CD4-positive, alpha-beta T cell treated with Interferon alpha-2 for 1 hour (primary cell): ENCODE measurements at regions not wholly inside any gene's neighbourhood (a gene's known extent, or its start where the extent isn't known, plus 50 kb on each side); places are given as distances from the start of the nearest gene placed in this dataset.

Source experiments
- DNase-seq, 2 donors: peaks; one replicate each; pipeline ENCODE4 v3.0.0-alpha.2; 2020 to 2022

DNA sequence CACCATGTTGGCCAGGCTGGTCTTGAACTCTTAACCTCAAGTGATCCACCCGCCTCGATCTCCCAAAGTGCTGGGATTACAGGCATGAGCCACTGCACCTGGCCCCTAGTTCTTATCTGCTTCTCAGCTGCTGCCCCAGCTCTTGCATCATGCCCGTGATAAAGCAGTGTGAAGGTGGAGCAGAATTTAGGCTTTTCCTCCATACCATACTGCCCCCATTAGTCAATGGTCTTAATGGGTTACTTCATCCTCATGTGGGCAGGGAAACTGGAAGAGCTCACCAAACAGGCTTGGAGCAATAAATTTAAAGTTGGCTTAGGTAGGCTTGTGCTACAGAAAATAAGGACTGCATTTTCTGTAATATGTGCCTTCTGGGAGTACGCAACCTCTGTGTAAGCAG, 636.9 kb upstream of the BOD1L1 start:
- DNase-seq = no peak

DNA sequence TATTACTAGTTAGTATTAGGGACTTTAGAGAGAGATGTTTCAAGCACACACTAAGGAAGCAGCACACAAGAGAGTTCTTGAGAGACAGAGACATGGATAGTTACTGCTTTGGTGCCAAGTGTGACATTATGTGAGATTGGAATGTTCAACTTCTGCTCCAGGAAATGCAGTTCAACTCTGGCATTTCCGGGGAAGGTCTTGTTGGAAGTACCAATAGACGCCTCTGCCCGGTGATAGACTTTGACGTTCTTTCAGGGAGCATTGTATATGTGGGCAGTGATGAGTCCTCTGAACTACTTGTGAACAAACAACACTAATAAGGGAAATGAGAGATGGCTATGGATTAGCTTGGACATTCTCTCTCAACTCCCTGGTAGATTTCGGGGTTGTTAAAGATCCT, 638.1 kb upstream of the BOD1L1 start:
- no peak for DNase-seq

DNA sequence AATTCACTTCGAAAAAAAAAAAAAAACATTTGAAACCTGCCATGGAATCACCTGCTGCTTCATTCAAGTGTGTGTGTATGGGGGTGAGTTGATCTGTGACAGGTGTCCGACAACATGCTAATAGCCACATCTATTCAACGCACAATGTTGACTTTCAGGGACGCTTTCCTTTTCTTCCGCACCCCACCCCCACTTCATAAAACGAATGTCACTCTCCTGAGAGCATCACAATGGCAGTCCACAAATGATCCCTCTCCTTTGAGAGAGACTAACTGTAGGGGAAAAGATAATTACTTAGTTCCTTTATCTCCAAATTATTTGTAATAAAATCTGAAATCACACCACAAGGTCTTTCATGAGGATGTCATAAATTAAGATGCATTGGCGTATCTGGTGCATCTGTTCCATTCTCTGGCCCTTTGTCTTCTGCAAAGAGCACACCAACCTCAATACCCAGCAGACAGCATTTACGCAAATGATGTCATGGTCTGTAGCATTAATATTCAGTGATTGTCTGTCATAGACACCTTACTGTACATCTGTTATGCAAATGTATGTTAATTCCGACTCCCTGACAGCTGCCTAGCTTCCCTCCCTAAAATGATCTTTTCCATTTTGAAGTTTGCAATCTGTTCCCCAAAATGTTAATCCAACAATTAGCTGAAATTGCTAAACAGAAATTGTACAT, 640.0 kb upstream of the BOD1L1 start:
- no peak for DNase-seq

DNA sequence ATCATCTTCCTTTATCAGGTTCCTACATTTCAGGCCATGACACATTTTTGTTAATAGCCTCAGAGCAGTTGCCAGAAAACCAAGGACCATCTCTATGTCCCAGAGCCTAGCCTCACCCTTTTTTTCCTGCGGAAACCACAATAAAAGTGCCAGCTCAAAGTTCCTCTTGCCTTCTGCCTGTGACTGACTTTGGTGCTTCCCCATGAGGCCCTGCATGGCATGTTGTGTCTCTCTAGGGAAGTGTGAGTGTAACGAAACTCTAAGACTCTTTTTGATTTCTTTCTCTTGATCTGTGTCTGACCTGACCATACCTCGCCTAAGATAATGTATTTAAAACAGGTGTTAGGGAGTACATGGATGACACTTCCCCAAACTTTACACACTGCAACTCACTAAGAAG, 642.3 kb upstream of the BOD1L1 start:
- DNase-seq = peak; percentile 3 to 32

DNA sequence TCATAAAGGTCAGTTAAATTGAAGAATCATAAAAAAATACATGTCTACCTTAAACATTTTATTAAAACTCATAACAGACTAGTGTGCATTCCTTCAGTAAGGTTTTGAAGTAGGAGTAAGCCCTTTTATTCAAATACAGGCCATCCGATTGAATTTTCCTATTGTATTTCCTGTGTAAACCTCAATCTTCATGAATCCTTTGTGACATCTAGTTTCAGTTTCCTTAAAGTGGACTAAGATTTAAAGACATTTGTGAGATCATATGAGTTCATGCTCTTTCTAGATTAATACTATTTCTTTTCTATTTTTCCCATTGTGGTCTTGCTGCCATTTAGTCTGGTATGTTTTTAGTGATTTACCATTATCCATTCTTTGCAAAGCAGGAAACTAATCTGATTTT, 644.7 kb upstream of the BOD1L1 start:
- no peak for DNase-seq

DNA sequence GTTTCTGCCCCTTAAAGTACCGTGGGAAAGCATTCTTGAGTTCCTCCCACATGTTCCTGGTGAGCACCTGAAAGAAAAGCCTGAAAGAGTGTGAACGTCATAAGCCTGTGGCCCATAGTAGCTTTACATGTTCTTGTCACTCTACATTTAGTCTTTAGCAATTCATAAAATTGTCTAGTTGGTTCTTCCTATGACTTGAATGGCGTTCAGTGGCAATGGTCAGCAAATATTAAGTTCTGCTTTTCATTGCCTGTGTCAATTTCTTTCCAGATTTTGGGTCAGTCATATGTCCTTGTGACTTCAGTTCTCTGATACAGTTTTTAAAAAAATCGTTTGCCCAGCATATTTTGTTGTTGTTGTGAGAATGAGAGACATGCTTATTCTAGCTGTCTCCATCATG, 650.0 kb upstream of the BOD1L1 start:
- DNase-seq = no peak

DNA sequence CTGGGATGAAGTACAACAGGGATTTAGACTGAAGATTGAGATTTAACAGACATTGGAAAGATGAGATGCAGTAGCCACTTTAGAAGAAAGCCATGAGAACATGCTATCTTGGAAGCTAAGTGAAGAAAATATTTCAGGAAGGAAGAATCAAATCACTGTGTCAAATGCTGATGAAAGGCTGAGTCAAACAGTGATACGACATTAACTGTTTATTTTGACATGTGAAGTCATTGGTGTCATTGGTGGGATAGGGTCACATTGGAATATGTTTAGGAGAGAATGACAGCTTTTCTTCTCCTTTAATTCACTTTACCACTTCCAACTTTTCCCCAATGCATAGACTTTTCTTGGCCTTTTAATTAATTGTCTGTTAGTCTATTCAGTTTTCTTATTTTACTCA, 653.0 kb upstream of the BOD1L1 start:
- DNase-seq = no peak

DNA sequence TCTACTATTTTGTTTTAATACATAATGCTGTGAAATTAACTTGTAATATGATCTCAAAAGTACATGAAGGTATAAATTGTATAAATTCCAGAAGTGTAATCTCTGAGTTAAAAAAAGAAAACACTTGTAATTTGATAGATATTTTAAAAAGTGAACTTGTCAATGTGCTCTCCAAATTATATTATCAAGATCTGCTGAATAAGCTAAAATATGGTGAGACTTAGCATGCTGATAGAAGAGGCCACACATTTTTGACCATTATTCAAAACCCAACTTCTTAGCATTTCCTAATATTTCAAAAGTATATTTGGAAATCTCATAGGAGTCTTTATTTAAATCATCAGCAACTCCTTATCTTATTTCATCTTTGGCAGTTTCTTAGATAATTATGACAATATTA, 657.1 kb upstream of the BOD1L1 start:
- no peak for DNase-seq

DNA sequence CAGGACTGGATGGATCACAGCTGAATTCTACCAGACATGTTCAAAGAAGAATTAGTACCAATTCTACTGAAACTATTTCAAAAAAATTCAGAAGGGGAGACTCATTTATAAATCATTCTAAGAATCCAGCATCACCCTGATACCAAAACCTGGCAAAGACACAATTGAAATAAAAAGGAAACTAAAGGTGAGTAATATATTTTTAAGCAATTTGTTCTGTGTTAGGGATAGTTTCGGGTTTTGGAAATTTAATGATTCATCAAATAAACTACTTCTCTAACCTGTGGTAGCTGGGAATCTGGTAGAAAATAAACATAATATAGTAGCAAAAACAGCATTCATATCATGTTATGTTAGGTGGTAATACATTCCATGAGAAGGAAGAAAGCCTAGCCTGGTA, 662.2 kb upstream of the BOD1L1 start:
- DNase-seq = no peak

DNA sequence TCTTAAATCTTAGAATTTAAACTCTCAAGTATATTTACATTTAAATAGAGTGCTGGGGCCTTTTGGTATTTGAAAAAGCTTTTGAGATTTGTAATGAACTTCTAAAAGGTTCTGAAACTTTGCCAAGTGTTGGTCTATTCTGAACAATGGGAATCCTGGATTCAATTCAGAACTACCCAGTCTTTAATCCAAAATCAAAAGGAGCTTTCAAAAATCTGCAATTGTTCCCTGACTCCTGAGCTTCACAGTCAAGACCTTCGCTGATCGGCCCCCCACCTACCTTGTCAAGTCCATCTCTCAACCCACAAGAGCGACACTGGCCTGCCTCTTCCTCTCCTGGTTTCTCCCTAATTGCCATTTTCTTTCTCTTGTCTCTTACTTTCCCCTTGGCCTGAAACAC, 666.1 kb upstream of the BOD1L1 start:
- DNase-seq = no peak

DNA sequence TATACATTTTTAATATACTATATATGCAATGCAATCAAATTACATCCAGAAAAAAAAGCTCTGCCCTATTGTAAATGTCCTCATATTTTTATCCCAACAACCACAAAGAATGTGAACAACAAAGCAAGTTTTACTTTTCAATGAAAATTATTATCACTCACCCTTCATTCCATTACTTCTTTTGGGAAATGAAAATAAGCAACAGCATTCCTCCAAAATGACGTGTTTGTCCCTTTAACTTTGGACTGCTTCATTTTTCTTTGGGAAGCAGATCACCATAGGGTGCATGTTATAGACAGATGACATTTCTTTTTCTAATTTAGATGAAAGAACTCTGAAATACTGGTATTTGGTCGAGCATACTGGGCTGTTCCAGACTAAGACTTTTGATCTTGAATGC, 667.1 kb upstream of the BOD1L1 start:
- no peak for DNase-seq

DNA sequence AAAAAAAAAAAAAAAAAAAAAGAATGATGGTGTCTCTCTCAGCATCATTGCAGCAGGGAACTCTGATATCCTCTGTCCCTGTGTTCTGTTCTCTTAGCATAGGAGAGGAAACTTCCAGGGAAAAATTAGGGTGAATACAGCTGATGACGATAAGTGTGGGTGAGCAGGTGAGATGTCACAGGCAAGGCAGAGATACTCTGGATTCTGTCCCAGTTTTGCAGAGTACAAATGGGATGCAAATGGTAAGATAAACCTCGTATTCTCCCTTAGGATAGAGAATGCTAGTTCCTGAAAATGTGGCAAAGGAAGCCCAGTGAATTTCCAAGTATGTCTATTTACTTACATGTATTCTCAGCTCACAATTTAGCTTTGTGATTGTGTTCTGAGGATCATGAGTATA, 671.6 kb upstream of the BOD1L1 start:
- DNase-seq = no peak

DNA sequence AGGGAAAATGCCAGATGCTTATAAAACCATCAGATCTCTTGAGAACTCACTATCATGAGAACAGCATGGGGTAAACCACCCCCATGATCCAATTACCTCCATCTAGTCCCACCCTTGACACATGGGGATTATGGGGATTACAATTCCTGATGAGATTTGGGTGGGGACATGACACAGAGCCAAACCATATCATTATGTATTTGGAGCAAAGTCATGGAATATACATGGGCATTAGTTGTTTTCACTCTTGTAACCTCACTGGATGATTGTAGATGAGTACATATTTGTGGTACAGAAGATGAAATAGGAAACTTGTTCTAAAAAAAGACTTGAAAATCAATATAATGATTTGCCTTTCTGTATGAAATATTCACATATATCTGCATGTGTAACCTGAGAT, 674.5 kb upstream of the BOD1L1 start:
- no peak for DNase-seq

DNA sequence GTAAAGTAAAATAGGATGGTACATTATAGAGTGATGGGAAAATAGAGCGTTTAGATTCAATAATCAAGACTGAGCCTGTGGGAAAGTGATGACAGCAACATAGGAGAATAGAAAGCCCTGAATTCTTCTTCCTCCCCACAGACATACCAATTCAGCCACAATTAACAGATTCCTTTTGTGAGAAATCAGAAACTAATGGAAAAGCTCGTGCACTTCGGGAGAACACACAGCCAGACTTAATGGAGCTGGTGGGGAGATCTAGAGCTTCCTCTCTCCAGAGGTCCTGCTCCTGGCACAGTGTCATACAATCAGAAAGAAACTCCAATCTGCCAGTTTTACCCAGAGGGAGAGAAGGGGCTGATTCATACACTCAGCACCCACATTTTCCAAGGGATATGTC, 676.3 kb upstream of the BOD1L1 start:
- no peak for DNase-seq

DNA sequence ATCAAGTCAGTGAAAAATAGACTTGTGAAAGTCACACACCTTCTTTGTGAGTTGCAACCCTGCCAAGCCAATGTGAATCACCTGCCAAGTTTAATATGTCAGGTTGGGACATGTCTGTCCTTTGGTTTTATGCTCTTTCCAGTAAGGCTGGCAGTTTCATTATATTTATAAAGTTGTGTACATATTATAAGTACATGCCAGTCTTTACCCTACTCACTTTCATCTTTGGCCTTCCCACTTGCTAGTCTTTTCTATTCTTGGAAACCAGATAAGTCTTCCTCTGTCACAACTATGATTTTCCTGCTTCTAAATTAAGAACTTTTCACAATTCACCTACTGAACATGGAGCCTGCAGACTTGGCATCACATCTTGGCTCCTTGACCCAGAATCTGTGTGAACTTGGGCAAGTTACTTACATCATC, 680.7 kb upstream of the BOD1L1 start:
- no peak for DNase-seq

DNA sequence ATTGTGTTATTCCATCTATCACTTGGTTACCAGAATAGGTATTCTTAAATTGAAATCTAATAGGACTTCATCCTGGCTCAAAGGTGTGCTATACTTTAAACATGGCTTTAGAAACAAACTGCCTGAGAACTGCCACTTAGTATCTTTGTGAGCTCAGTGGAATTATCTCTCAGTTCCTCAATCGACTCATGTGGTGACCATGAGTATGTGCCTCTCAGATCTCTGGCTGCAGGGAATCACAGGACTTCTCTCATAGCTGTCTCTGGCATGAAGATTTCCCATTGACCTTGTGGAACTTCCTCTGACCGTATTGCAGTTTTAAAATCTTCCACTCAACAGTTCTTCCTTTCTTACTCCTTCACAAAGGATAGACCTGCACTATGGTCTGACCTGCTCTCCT, 681.9 kb upstream of the BOD1L1 start:
- DNase-seq = no peak

DNA sequence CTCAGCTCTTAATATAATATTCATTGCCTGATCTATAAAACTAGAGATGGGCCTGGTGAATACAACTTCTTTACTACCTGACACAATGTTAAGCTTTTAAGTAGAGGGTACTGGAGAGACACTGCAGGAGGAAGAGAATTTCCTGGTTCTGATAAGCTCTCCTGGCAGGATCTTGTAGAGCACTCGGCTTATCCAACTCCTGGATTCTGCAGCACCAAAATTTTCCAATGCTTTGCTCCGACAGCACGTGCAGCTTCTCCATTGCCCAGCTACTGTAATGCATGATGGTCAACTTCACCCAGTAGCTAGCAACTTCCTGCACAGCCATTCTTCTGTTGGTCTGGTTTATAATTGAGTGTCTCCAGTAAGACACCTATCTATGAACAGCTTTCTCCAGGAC, 686.2 kb upstream of the BOD1L1 start:
- no peak for DNase-seq

DNA sequence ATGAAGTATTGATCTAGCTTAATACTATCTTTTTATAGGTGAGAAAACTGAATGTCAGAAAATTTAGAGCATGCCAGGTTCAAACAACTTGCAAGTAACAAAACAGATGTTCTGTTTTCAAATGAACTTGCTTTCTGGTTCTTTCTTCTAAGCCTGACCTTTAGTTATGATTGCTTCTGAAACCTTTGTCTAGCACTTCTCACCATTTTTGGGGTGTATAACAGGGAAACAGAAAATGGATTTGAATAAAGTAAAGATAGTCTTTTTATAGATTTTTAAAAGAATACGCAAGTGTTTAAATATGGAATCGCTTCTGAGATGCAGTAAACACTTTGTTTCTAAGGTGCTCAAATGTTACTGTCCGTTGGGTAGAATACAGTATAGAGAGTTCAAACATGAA, 687.2 kb upstream of the CPEB2 start:
- no peak for DNase-seq

DNA sequence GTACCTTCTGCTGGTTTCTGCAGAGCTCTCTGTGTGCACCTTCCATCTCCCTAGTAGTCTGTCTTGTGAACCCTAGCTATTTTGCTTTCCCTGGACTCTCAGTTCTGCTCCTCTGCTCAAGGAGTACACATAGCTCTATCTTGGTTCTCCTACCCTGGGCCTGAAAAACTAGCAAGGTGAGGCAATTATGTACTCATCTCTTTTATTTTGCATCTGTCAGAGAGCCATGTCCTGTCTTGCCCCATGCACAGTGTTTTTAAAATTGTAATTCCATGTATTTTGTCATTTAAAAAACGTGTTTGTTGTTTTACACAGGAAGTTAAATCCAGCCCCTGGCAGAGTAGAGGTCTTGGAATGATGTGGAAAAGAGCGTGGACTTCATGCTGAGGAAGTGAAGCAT, 684.9 kb upstream of the CPEB2 start:
- no peak for DNase-seq

DNA sequence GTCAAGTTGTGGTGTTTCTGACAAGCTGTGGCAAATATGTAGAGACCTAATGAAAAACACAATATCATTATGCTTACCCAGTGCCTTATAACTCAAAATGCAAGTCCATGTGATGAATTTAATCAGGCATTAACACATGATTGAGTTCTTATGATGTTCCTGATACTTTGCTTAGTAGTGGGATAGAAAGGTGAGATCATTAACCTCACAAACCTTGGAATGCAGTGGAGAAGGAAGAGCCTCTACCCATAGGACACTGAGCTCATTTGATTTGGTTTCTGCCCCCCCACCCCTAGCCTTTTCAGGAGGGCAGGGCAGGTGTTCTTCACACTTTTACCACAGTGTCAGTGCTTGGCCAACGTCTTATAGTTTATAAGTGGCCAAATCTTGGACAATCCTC, 683.6 kb upstream of the CPEB2 start:
- DNase-seq = no peak

DNA sequence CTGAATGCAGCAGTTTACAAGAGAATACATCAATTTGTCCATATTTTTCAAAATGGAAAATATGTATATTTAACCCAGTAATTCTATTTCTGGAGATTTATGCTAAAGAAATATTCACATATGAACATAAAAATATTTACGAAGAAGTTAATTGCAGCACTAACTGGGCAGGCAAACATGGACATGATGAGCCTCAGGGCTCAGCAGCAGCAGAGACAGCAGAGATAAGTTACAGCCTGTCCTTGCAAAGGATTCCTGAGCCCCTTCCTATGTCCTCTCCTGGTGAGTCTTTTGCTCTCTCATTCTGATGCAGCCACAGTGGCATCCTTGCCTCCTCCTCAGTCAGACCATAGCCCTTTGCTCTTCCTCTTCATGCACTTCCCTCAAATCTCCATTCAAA, 680.6 kb upstream of the CPEB2 start:
- no peak for DNase-seq

DNA sequence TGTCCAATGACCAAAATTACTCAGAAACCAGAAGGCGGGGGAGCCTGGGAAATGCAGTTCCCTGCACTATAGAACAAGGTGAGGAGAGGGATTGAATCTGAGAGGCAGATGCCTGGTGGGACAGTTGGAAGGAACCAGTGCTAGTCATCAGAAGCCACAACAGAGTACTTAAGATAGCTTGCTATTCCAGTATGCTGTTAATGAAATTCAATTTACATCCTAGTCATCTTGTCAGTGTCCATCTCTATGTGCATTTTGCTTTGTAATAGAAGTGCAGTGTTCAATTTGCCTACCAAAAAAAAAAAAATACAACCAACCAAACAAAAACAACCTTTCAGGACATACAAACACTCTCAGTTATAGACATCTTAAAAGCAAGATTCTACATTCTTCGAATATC, 679.1 kb upstream of the CPEB2 start:
- no peak for DNase-seq

DNA sequence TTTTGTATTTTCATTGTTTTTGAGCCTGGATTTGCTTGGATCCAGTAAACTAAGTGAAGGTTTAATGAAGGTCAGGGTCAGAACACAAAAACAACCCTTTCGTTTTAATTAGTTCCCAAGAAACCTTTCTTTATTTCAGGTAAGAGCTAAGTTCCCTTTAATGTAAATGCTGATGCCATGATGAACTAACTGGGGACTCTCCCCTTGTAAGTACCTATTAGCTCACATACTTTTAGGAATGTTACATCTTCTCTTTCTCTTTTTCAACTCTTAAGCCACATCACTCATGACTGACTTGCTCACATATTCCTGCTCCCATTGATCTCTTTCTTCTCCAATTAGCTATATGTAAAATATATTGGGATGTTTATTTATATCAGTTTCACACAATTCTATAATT, 673.1 kb upstream of the CPEB2 start:
- no peak for DNase-seq

DNA sequence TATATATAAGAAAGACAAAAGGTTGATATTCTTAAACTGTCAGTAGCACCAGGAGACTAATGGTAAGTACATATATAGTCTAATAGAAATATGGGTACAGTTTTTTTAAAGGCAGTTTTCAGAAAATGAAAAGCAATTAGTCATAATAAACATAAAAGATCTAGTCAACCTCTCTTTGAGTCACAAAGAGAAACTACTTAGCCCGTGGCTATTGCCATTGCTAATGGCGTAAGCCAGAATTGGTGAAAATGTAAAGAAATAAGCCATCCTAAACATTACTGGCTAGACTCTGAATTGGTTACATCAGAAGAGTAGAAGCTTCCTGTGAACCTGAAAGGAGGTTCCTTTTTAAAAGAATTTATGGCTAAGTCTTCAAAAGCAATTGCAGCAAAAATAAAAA, 668.7 kb upstream of the CPEB2 start:
- no peak for DNase-seq

DNA sequence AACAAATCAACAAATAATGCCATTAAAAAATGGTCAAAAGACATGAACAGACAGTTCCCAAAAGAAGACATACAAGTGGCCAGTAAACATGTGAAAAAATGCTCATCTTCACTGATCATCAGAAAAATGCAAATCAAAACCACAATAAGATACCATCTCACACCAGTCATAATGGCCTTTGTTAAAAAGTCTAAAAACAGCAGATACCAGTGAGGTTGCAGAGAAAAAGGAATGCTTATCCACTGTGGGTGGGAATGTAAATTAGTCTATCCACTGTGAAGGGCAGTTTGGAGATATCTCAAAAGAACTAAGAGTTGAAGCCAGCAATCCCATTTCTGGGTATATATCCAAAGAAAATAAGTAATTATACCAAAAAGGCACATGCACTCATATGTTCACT, 668.1 kb upstream of the CPEB2 start:
- no peak for DNase-seq

DNA sequence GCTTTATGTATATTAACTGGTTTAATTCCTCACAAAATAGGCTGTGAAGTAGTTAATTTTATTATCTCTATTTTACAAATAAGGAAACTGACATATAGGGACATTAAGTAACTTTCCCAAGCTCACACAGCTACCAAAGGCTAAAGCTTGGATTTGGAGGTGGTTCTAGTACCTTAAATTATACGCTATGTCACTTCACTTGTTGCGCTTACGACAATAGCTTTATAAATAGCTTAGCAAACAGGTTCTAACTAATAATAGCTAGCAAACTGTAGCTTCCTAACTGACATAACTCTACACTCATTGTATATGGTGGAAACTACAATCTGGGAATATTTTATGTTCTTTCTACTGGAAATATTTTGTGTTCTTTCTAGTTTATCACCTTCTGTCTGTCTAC, 666.4 kb upstream of the CPEB2 start:
- DNase-seq = no peak
